HG02973 (cell line): ENCODE measurements at regions not wholly inside any gene's neighbourhood (a gene's known extent, or its start where the extent isn't known, plus 50 kb on each side); places are given as distances from the start of the nearest gene placed in this dataset.
A peak's percentile ranks its signal among the peaks of the same experiment; 100 is the strongest.

Source experiments
- ATAC-seq: cut with Tn5 transposase; IDR thresholded peaks from one replicate; pipeline ENCODE4 v1.9.1; 2021; ENCODE audit warnings: moderate library complexity; ENCODE audit not compliant: unreplicated experiment

DNA sequence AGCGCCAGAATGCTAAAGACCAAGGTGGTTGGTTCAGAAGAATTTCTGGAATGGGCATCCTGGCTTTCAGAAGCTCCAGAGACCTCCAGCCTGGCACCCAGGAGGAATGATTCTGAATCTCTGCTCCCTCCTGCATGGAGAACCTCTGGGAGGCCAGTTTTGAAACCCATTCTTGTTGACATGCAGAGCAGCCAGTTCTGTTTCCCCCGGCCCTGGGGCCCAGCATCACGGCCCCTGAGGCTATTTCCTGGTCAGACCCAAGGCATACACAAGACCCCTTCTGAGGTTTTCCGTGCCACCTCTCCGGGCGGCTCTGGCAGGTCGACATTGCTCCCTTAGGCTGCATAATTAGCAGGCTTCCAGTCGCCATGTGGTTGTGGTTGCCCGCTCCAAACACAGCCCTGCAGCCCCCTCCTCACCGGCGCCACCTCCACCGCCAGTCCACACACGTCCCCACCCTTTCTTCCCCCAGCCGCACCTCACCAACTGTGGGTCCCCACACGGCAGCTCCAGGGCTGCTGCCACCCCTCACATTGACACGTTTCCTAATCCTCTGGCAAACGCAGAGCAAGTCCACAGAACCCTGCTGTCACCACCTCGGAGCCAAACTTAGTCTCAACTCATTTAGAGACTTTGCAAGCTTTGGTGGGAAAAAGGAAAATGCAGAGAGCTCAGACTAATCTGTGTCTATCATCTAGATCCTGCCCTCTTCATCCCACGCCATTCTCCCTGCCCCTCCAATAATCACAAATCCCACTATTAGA is 367.1 kb downstream of the SOX9 start:
- ATAC-seq: no peak

- ATAC-seq: no peak
These were observed 367.9 kb downstream of the SOX9 start for GRCh38 chr17:72488555-72489271.

DNA sequence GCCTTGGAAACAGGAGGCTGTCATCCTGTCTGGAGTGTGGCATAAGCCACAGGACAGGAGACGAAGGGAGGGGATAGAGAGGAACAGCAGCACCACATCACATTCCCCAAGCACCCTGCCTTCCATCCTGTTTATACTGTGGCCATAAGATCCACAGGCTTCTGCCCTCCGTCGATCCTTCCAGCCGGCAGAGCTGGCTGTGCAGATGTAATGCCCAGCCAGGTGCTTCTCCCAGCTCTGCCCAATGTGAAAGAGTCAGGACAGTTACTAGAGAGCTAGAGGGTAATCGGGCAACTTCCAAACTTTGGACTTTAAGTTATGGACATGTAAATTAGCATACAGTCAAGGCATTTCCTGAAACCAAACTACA is 368.4 kb downstream of the SOX9 start:
- ATAC-seq: no peak

- no peak for ATAC-seq
These were observed 370.3 kb downstream of the SOX9 start for GRCh38 chr17:72491102-72491501.

DNA sequence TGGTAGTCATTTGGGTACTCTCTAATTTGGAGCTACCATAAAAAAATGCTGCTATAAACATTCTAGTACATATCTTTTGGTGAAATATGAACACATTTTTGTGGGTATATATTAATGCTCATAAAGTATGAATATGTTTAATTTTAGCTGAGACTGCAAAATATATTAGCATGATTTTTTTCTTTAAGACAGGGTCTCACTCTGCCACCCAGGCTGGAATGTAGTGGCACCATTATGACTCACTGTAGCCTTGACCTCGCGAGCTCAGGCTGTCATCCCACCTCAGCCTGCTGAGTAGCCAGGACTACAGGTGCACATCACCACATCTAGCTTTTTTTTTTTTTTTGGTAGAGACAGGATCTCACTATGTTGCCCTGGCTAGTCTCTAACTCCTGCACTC is 371.7 kb downstream of the SOX9 start:
- no peak for ATAC-seq

DNA sequence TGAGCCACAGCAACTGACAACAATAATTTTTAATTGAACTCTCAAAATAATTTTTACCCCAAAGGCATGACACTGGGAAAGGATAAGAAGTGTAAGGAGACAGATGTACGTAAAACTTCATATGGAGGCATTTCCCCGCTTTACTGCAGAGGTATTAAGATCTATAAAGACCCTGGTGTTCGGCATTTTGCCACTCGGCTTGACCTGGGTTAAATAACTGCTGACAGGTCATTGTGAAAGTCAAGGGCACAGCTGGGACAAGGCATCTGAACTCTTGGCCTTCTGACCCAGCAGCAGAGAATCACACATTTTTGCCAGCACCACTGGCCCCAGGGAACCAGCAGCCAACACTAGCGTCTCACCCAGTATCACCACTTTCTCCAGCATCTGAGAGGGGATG is 372.1 kb downstream of the SOX9 start:
- no peak for ATAC-seq

GRCh38 chr17:72494566-72494965 is 373.7 kb downstream of the SOX9 start:
- ATAC-seq: no peak

GRCh38 chr17:72496461-72496860 is 375.6 kb downstream of the SOX9 start:
- ATAC-seq: no peak

DNA sequence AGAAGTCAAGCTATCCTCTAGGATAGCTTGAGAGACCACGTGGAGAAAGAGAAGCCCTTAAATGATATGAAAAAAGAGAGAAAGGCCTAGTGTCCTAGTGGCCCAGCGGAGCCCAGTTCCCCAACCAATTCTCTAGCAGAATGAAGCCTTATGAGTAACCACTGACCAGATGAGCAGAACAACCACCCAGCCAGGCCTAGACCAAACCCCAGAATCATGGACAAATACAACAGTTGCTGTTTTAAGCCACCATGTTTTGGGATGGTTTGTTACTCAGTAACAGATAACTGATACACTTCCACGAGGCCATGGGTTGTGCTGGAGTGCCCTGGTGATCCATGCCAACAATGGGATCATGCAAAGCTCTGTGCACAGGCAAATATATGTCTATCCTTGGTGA is 377.1 kb downstream of the SOX9 start:
- ATAC-seq: no peak

DNA sequence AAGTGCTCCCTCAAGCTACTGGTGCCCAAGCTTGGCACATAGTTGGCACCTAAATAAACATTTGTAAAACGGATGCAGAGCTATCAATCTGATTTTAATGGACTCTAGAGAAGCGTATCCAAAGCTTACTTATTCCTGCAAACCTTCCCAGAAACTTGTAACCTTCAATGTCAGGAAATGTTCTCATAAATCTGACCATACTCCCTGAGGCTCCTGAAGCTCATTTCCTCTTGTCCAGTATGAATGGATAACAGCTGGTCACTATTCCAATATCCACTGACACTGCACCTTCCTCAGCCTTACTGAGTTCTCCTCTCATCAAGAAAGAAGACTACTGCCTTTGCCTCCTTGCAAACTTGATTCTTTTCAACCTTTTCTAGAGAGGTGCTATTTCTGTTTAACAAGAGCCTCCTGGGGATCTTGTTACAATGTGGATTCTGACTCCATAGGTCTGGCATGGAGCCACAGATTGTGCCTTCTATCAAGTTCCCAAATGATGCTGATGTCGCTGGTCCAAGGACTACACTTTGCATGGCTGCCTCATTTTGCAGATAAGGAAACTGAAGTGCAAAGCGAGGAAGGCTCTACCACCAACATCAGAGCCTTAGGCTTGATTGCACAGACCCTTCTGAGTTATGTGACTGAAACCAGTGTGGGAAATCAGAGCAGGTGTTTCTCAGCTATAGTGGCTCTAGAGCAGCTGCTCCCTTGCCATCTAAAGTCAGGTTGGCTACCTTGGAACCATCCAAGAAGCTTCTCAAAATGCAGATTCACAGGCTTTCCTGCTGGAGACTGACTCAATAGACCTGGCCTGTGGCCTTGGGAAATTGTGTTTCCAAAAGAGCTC is 377.8 kb downstream of the SOX9 start:
- no peak for ATAC-seq

DNA sequence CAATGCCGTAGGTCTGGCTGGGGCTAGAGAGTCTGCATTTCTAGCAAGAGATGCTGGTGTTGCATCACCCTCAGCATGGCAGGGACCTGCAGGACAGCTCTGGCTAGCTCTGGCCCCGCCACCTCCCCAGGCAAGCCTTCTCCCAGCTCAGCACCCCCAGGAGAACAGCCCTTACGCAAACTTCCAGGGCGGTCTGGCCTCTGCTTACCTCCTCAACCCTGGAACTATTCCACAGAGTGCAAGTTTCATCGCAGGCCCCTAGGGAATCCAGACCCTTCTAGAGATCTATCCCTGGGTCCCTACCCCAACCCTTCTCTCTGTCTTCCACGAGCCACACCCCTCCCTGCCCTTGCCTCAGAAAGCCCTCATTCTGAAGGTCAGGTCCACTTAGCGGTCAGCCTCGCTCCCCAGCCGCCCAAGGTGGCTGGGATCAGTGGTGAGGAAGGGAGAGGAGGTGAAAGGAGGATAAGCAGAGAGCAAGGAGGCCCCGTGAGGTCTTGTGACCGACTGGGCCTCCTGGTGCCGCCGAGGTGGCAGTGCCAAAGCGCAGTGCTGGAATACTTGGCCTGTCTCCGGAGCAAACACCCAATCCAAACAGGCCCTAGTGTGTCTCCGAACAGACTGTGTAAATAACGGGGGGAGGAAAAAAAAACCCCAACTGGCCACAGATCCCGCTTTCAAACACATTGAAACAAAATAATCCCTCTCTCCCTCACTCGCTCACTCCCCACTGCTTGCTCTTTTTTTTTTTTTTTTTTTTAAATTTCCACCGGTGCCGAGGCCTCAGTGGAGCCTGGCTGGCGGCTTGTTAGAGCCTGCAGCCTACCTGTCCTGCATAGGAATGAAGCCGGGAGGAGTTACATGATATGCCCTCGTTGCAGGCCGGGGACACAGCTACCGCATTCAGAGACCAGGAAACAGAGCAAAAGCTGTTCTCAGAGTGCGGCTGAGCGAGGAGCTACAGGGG is 380.9 kb downstream of the SOX9 start:
- ATAC-seq: no peak

DNA sequence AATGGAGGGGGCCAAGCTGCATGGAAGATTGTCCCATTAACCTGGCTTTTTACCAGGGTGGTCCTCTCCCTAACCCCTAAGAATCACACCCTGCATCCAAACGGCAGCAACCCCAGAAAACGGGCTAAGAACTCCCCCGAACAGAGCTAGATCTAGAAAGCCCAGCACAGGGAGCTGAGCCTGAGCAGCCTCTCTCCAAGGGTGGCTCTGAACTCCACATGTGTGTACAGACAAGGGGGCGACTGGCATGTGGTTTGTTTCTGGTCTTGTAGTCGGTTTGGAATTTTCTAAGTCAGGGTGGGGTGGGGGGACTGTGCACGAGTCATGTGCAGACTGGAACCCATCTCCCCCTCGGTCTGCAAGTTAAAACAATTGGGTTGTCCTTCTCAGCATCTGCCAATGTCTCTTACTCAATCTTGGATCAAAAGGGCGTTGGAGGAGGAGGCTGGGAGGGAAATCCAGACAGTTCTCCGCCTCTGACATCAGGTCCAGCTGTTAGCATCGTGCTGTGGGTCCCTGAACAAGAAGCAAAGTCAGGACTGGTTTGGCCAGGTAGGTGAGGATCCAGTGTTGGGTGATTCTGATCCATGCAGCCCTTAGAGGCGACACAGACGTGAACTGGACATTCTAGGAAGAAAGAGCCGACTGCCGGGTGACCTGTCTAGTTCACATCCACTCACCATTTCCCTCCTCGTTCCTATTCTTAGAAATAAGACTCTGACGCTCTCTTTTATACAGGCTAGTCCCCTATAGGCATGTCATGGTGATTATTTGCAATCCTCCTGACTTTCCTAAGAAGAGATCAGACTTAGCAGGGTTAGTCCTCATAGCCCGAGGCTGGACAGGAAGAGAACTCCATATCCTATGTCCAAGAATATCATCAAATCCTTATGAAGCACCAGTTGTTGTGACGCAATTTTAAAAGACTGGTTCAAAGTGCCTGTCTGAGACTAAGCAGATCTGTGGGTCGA is 381.8 kb downstream of the SOX9 start:
- no peak for ATAC-seq

DNA sequence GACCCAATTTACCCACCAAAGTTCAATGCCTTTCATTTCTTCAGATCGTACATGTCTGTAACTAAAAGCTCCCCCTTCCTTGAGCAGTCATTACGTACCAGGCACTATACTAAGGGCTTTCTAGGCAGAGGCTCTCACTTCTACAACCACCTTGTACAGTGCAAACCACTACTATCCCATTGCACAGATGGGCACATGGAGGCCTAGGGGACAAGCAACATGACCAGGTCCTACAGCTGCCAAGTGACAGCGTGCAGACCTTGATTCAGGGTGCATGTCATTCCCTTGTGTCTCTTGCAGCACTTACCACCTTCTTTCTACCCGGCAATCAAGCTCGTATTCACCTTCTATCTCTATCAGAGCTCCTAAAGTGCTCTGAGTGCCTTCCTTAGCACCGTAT is 382.7 kb downstream of the SOX9 start:
- no peak for ATAC-seq

DNA sequence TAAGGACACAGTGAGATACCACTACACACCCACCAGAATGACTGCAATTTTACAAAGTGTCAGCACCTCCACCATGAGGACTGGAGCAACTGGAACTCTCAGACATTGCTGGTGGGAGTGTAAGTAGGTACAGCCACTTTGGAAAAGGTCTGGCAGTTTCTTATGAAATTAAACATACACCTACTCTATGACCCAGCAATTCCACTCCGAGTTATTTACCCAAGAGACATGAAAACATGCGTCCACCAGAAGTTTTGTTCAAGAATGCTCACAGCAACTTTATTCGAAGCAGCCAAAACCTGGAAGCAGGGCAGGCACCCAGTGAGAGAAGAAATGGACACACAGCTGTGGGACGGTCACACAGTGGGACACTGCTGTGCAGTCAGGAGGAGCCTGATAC is 384.0 kb downstream of the SOX9 start:
- no peak for ATAC-seq

- ATAC-seq: no peak
These were observed 386.0 kb downstream of the SOX9 start for GRCh38 chr17:72506773-72507172.

GRCh38 chr17:72507370-72507769 is 386.6 kb downstream of the SOX9 start:
- ATAC-seq: no peak

GRCh38 chr17:72510351-72511016 is 389.7 kb downstream of the SOX9 start:
- ATAC-seq: peak; percentile 46

DNA sequence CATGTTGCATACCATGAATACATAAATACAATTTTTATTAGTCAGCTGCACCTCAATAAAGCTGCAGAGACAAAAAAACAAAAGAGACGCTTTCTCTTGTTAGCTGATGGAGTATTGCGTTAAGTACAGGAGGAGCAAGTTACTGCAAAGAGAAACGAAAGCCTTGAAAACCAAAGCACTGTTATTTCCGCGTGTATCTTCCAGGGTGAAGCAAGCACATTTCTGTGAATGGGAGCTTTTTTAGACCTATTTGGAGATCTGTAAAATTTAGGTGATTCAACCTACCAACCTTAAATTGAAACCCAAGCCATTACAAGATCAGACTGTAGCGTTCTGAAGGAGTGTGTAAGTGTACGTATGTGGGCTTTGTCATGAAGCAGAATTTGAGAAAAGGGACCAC is 390.4 kb downstream of the SOX9 start:
- no peak for ATAC-seq

DNA sequence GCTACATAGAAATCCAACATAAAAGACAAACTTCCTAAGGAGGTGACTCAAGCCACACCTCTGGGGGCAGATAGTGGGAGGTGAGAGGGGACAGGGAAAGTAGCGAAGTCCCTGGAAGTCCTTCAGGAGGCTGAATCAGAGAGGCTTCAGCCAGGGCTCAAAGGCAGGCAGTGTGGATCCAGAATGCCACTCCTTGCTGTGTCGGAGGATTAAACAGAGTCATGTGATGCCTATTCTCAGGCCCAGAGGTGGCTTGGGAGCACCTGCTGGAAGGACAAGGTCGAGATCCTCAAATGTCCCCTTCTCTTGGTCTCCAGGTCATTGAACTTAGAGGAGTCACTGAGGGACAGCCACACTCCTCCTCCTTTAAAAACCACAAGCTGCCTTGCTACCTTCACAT is 391.1 kb downstream of the SOX9 start:
- no peak for ATAC-seq
